GM12892 (cell line): ENCODE measurements at regions not wholly inside any gene's neighbourhood (a gene's known extent, or its start where the extent isn't known, plus 50 kb on each side); places are given as distances from the start of the nearest gene placed in this dataset.

ENCODE experiments used
- POLR2A ChIP-seq: IDR thresholded peaks from 2 replicates; pipeline ENCODE4 v1.6.1; 2011; ENCODE audit warnings: low read depth, low read length, control low read depth
- POLR2AphosphoS5 ChIP-seq: IDR thresholded peaks from 2 replicates; pipeline ENCODE4 v1.6.1; 2011; ENCODE audit warnings: low read depth, low read length, control low read depth

DNA sequence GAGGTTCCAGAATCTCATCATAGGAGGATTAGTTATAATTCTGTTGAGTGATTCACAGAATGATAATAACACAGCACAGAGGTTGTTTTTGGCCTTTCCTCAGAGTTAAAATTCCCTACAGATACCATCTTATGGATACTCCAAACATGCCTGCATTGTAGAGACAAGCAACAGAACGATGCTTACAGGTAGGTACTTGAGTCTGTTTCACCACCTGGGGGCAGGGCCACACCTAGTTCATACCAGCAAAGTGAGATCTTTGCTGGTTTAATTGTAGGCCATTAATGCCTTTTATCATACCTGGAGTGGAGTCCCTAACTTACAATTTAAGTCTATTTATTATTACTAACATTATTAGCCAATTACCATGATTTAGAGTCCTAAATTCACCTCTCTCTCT is 416.5 kb upstream of the TLE4 start:
- TF ChIP-seq POLR2A (no peak), POLR2AphosphoS5 (no peak)
